NCI-H1105 treated with DMSO at 0.1 percent for 48 hours (cell line): ENCODE measurements at regions not wholly inside any gene's neighbourhood (a gene's known extent, or its start where the extent isn't known, plus 50 kb on each side); places are given as distances from the start of the nearest gene placed in this dataset.
"Not testable (repeated sequence)": the region's sequence is repeated elsewhere in the genome, so short reads cannot be mapped to it uniquely, and the experiment has no call there.

Experiments
- DNase-seq: peaks from one replicate; lab custom pipeline; 2025; lab: John Stamatoyannopoulos, UW

GRCh38 chr4:14313757-14314156, 686.2 kb upstream of the BOD1L1 start:
- no peak for DNase-seq

- DNase-seq, result no peak
Measured at GRCh38 chr4:14315129-14315528, 687.2 kb upstream of the CPEB2 start.

GRCh38 chr4:14317351-14317750, 684.9 kb upstream of the CPEB2 start:
- DNase-seq, result no peak

- DNase-seq, result no peak
Measured at GRCh38 chr4:14318671-14319070, 683.6 kb upstream of the CPEB2 start.

GRCh38 chr4:14321723-14322122, 680.6 kb upstream of the CPEB2 start:
- no peak for DNase-seq

GRCh38 chr4:14323191-14323590, 679.1 kb upstream of the CPEB2 start:
- DNase-seq, result no peak

- DNase-seq, result no peak
Measured at GRCh38 chr4:14329228-14329627, 673.1 kb upstream of the CPEB2 start.

- DNase-seq, result no peak
Measured at GRCh38 chr4:14333616-14334015, 668.7 kb upstream of the CPEB2 start.

- DNase-seq, result no peak
Measured at GRCh38 chr4:14334166-14334565, 668.1 kb upstream of the CPEB2 start.

- no peak for DNase-seq
Measured at GRCh38 chr4:14335872-14336271, 666.4 kb upstream of the CPEB2 start.

- DNase-seq, result no peak
Measured at GRCh38 chr4:14336656-14337055, 665.6 kb upstream of the CPEB2 start.

GRCh38 chr4:14337892-14338584, 664.2 kb upstream of the CPEB2 start:
- no peak for DNase-seq

GRCh38 chr4:14338585-14339265, 663.6 kb upstream of the CPEB2 start:
- DNase-seq, result no peak

- no peak for DNase-seq
Measured at GRCh38 chr4:14339715-14340114, 662.6 kb upstream of the CPEB2 start.

- DNase-seq, result no peak
Measured at GRCh38 chr4:14340321-14340720, 662.0 kb upstream of the CPEB2 start.

GRCh38 chr4:14343961-14344360, 658.3 kb upstream of the CPEB2 start:
- DNase-seq, result no peak

- DNase-seq, result no peak
Measured at GRCh38 chr4:14345356-14345775, 656.9 kb upstream of the CPEB2 start.

GRCh38 chr4:14347526-14347925, 654.8 kb upstream of the CPEB2 start:
- no peak for DNase-seq

GRCh38 chr4:14348506-14348905, 653.8 kb upstream of the CPEB2 start:
- no peak for DNase-seq

GRCh38 chr4:14358544-14359160, 643.6 kb upstream of the CPEB2 start:
- not testable (repeated sequence) for DNase-seq

- no peak for DNase-seq
Measured at GRCh38 chr4:14359991-14360390, 642.3 kb upstream of the CPEB2 start.

GRCh38 chr4:14361084-14361483, 641.2 kb upstream of the CPEB2 start:
- no peak for DNase-seq

- DNase-seq, result no peak
Measured at GRCh38 chr4:14362385-14362784, 639.9 kb upstream of the CPEB2 start.
